GM12878 (cell line): ENCODE measurements at regions not wholly inside any gene's neighbourhood (a gene's known extent, or its start where the extent isn't known, plus 50 kb on each side); places are given as distances from the start of the nearest gene placed in this dataset.

Source experiments
- ATAC-seq: fragments of 200-7000 bp; cut with Tn5 transposase; 3 replicates; pipeline ENCODE4 v1.9.1; 2020; ENCODE audit warnings: mild to moderate bottlenecking, moderate library complexity
- BruUV-seq: library from RNA; stranded (reverse); fragments of 400-500 nt; replicated peaks from 2 replicates; lab custom pipeline; 2021; lab: Mats Ljungman, UMichigan
- CTCF ChIA-PET: fragments of 300-600 bp; sonication (Branson Sonifier 250); formaldehyde crosslinking; extraction: SDS; loops from one replicate; lab custom pipeline; 2021; ENCODE audit warnings: inconsistent platforms; lab: Yijun Ruan, JAX
- POLR2A ChIA-PET: fragments of 350-600 bp; formaldehyde crosslinking; extraction: SDS; loops from one replicate; lab custom pipeline; 2021; ENCODE audit warnings: inconsistent platforms; lab: Charles Lee
- RAD21 ChIA-PET: fragments of 300-600 bp; sonication (Branson Sonifier 250); formaldehyde crosslinking; loops from one replicate; lab custom pipeline; 2023; ENCODE audit warnings: antibody characterized with exemption; ENCODE audit not compliant: unreplicated experiment; lab: Charles Lee
- SMC1A ChIA-PET: fragments of 300-600 bp; sonication (Branson Sonifier 250); formaldehyde crosslinking; loops from one replicate; lab custom pipeline; 2023; ENCODE audit not compliant: unreplicated experiment, uncharacterized antibody; lab: Charles Lee
- DNase-seq: peaks from one replicate; pipeline ENCODE4 v3.0.0-alpha.2; 2011; ENCODE audit warnings: low read depth, low spot score
- FAIRE-seq: peaks from 3 replicates; lab custom pipeline; 2011; peaks lifted over from hg19 to GRCh38; lab: Jason Lieb, UNC
- H2AFZ ChIP-seq: 2 replicates; pipeline ENCODE4 v1.6.0; 2011; ENCODE audit warnings: low read depth, low read length, control low read depth; ENCODE audit not compliant: control insufficient read depth
- H3K27ac ChIP-seq: 2 replicates; pipeline ENCODE4 v1.5.1; 2011; ENCODE audit warnings: control low read depth; ENCODE audit not compliant: control insufficient read depth, insufficient read depth
- H3K27me3 ChIP-seq, 2 experiments: replicated peaks in 1 of 2; 2 replicates each; pipeline versions ENCODE4 v1.6.0 to v1.6.1; 2011; ENCODE audit warnings: low read length in 1 of 2; ENCODE audit not compliant: control insufficient read depth in 2 of 2, insufficient read depth in 2 of 2
- H3K36me3 ChIP-seq, 2 experiments: 2 replicates each; pipeline ENCODE4 v1.5.1; 2011; ENCODE audit warnings: low read length in 1 of 2; ENCODE audit not compliant: control insufficient read depth in 2 of 2, insufficient read depth in 2 of 2
- H3K4me1 ChIP-seq: 2 replicates; pipeline ENCODE4 v1.6.1; 2011; ENCODE audit warnings: mild to moderate bottlenecking, low read length, moderate library complexity, mixed read lengths; ENCODE audit not compliant: control insufficient read depth, insufficient read depth
- H3K4me2 ChIP-seq: 2 replicates; pipeline ENCODE4 v1.6.0; 2011; ENCODE audit warnings: control low read depth; ENCODE audit not compliant: control insufficient read depth, insufficient read depth
- H3K4me3 ChIP-seq: fragments of 200-600 bp; sonication (generic); 2 replicates; pipeline ENCODE4 v1.5.1; 2016
- H3K79me2 ChIP-seq: 2 replicates; pipeline ENCODE4 v1.6.0; 2011; ENCODE audit warnings: low read length; ENCODE audit not compliant: control insufficient read depth, insufficient read depth
- H3K9ac ChIP-seq: 2 replicates; pipeline ENCODE4 v1.8.0; 2011; ENCODE audit warnings: low read length, control low read depth, mixed read lengths; ENCODE audit not compliant: control insufficient read depth, insufficient read depth
- H3K9me3 ChIP-seq: replicated peaks from 3 replicates; pipeline ENCODE4 v1.5.1; 2011; ENCODE audit warnings: mild to moderate bottlenecking, low read length; ENCODE audit not compliant: control insufficient read depth, insufficient read depth
- H4K20me1 ChIP-seq: 2 replicates; pipeline ENCODE4 v1.6.0; 2011; ENCODE audit not compliant: control insufficient read depth, insufficient read depth
- NBN ChIP-seq: fragments of 450-650 bp; IDR thresholded peaks from 2 replicates; pipeline ENCODE4 v1.6.1; 2016
- PML ChIP-seq: IDR thresholded peaks from 2 replicates; pipeline ENCODE4 v1.6.1; 2012; ENCODE audit warnings: low read length, inconsistent platforms
- RAD21 ChIP-seq: IDR thresholded peaks from 2 replicates; pipeline ENCODE4 v1.6.1; 2011; ENCODE audit warnings: mild to moderate bottlenecking, low read depth, low read length, moderate library complexity; ENCODE audit not compliant: insufficient read depth
- SMC3 ChIP-seq: IDR thresholded peaks from 2 replicates; pipeline ENCODE4 v1.6.1; 2011; ENCODE audit warnings: low read length, improper control_type of control experiment, borderline replicate concordance
- STAT1 ChIP-seq: fragments of 450-650 bp; conservative IDR thresholded peaks from 2 replicates; pipeline ENCODE4 v1.6.1; 2014; ENCODE audit warnings: antibody characterized with exemption, mild to moderate bottlenecking
- YY1 ChIP-seq: IDR thresholded peaks from 2 replicates; pipeline ENCODE4 v1.6.1; 2011; ENCODE audit warnings: low read depth, mild to moderate bottlenecking, low read length
- WGBS: methylation state at CpG from one replicate; pipeline ENCODE4 v1.1.6; 2016; ENCODE audit warnings: low lambda C conversion rate; ENCODE audit not compliant: insufficient replicate concordance, insufficient coverage; ENCODE audit errors: missing lambda C conversion rate; 5-methylcytosine and 5-hydroxymethylcytosine counted together
- in situ Hi-C: fragments of 300-500 bp; cut with MboI; formaldehyde crosslinking; loops from 9 replicates; pipeline ENCODE4 v1.14.3; 2018; ENCODE audit warnings: mixed read lengths
- intact Hi-C: fragments of 100-400 bp; cut with micrococcal nuclease; formaldehyde crosslinking; loops from one replicate; pipeline ENCODE4 v1.14.2; 2022; ENCODE audit not compliant: unreplicated experiment

GRCh38 chr14:97726676-97727075, 929.5 kb downstream of the VRK1 start:
- H3K27ac ChIP-seq = no peak overlapping the region

GRCh38 chr14:97730706-97731105, 933.5 kb downstream of the VRK1 start:
- no peak for TF ChIP-seq YY1
- TF ChIP-seq STAT1 = no peak
- no peak for TF ChIP-seq PML
- no peak for TF ChIP-seq NBN
- no peak for TF ChIP-seq SMC3
- SMC1A ChIA-PET = no interaction called here
- RAD21 ChIA-PET = no interaction called here

More at GRCh38 chr14:97726676-97727075, 929.5 kb downstream of the VRK1 start:
- FAIRE-seq = no peak
- H3K9me3 ChIP-seq = no peaks in the 10 kb centered on the region; the same call in 2 of the 3 replicates
- no peak overlapping the region for H2AFZ ChIP-seq
- no peak for ATAC-seq
- no peak for DNase-seq
- CTCF ChIA-PET = interaction anchor here (0.9 kb wide), 1 partner anchor 18 kb away, joined by 3 read pairs; no protein-coding TSS in a partner anchor
- no peaks in the 10 kb centered on the region for H3K79me2 ChIP-seq
- intact Hi-C loops = loop anchor here (10.0 kb wide), 1 partner anchor 258 kb away; no protein-coding TSS in a partner anchor
- H3K9ac ChIP-seq = no peak overlapping the region
- SMC1A ChIA-PET = interaction anchor here (0.6 to 1.0 kb wide), 3 partner anchors 12 to 14 kb away, joined by 3 to 4 read pairs (median 3); no protein-coding TSS in a partner anchor
- no TSS peak for BruUV-seq
- no peaks in the 10 kb centered on the region for H3K36me3 ChIP-seq
- no peaks in the 10 kb centered on the region for H3K27me3 ChIP-seq
- WGBS = 3% methylated on average over 3 of the region's 3 CpGs
- no peaks in the 10 kb centered on the region for H3K4me1 ChIP-seq
- in situ Hi-C loops = no loop called here
- RAD21 ChIA-PET = interaction anchor here (0.6 kb wide), 1 partner anchor 336 kb away, joined by 3 read pairs; no protein-coding TSS in a partner anchor
- POLR2A ChIA-PET = interaction anchor here (0.6 kb wide), 1 partner anchor 22 kb away, joined by 3 read pairs; no protein-coding TSS in a partner anchor
- no peak overlapping the region for H3K4me3 ChIP-seq
- H3K4me2 ChIP-seq = no peak overlapping the region
- no peaks in the 10 kb centered on the region for H4K20me1 ChIP-seq
- no peak for TF ChIP-seq RAD21

More at GRCh38 chr14:97730706-97731105, 933.5 kb downstream of the VRK1 start:
- BruUV-seq = no TSS peak
- no peak overlapping the region for H2AFZ ChIP-seq
- in situ Hi-C loops (no loop called here), intact Hi-C loops (no loop called here)
- no peaks in the 10 kb centered on the region for H4K20me1 ChIP-seq
- no peaks in the 10 kb centered on the region for H3K9me3 ChIP-seq
- ATAC-seq (no peak), DNase-seq (no peak), FAIRE-seq (no peak)
- H3K79me2 ChIP-seq = no peaks in the 10 kb centered on the region
- H3K4me2 ChIP-seq = no peak overlapping the region
- no peaks in the 10 kb centered on the region for H3K27me3 ChIP-seq
- no peaks in the 10 kb centered on the region for H3K36me3 ChIP-seq
- H3K4me1 ChIP-seq = no peaks in the 10 kb centered on the region
- no peak overlapping the region for H3K4me3 ChIP-seq
- POLR2A ChIA-PET = no interaction called here
- 48% methylated on average over 4 of the region's 4 CpGs for WGBS
- no peak overlapping the region for H3K9ac ChIP-seq
- CTCF ChIA-PET = no interaction called here
- H3K27ac ChIP-seq = no peak overlapping the region
